ENCODE measurements at regions not wholly inside any gene's neighbourhood (a gene's known extent, or its start where the extent isn't known, plus 50 kb on each side); places are given as distances from the start of the nearest gene placed in this dataset.

GRCh38 chr21:43341378-43342161, 85.4 kb downstream of the SIK1 start:
- TF ChIP-seq POLR2A (IDR thresholded peaks at IDR 0.05; ENCODE audit: low read depth, low read length) (no peak), TAF1 (IDR thresholded peaks at IDR 0.05; ENCODE audit: borderline replicate concordance, low read depth, low read length) (no peak), POLR2AphosphoS5 (IDR thresholded peaks at IDR 0.05; ENCODE audit: low read depth, low read length) (no peak)

Measured in GM12892 (cell line).